Liver (tissue), 3 donors: ENCODE measurements at regions not wholly inside any gene's neighbourhood (a gene's known extent, or its start where the extent isn't known, plus 50 kb on each side); places are given as distances from the start of the nearest gene placed in this dataset.

Source experiments
- EGR1 ChIP-seq, 2 donors: IDR thresholded peaks; 2 replicates each; pipeline ENCODE4 v1.6.1; 2016 to 2018; ENCODE audit warnings: antibody characterized with exemption in 2 of 2, low read depth in 2 of 2
- GABPA ChIP-seq, 2 donors: IDR thresholded peaks in 1 of 2; conservative IDR thresholded peaks in 1 of 2; 2 replicates each; pipeline ENCODE4 v1.6.1; 2016; ENCODE audit warnings: antibody characterized with exemption in 2 of 2, mild to moderate bottlenecking in 1 of 2, moderate library complexity in 1 of 2
- RAD21 ChIP-seq, 2 donors: IDR thresholded peaks; 2 replicates each; pipeline ENCODE4 v1.6.1; 2016; ENCODE audit warnings: antibody characterized with exemption in 2 of 2, mild to moderate bottlenecking in 2 of 2
- SP1 ChIP-seq: IDR thresholded peaks from 2 replicates; pipeline ENCODE4 v1.6.1; 2018; ENCODE audit warnings: antibody characterized with exemption, mild to moderate bottlenecking
- TAF1 ChIP-seq: conservative IDR thresholded peaks from 2 replicates; pipeline ENCODE4 v1.6.1; 2016; ENCODE audit warnings: antibody characterized with exemption, mild to moderate bottlenecking
- YY1 ChIP-seq: IDR thresholded peaks from 2 replicates; pipeline ENCODE4 v1.6.1; 2016; ENCODE audit warnings: antibody characterized with exemption, mild to moderate bottlenecking
- TF ChIP-seq, protein P1 (sequence below): IDR thresholded peaks from 2 replicates; pipeline ENCODE4 v1.6.1; 2016; ENCODE audit warnings: antibody characterized with exemption
- TF ChIP-seq, protein P2 (sequence below): fragments of 150-350 bp; IDR thresholded peaks from 2 replicates; pipeline ENCODE4 v1.5.1; 2017; ENCODE audit warnings: improper control_type of control experiment, low read depth, low read length; ENCODE audit not compliant: missing input control
- TF ChIP-seq, protein P3 (sequence below): IDR thresholded peaks from 2 replicates; pipeline ENCODE4 v1.6.1; 2016; ENCODE audit warnings: antibody characterized with exemption
- TF ChIP-seq, protein P4 (sequence below): IDR thresholded peaks from 2 replicates; pipeline ENCODE4 v1.6.1; 2016; ENCODE audit warnings: antibody characterized with exemption, mild to moderate bottlenecking
- donor health status: healthy.
- donor health status: healthy.

DNA sequence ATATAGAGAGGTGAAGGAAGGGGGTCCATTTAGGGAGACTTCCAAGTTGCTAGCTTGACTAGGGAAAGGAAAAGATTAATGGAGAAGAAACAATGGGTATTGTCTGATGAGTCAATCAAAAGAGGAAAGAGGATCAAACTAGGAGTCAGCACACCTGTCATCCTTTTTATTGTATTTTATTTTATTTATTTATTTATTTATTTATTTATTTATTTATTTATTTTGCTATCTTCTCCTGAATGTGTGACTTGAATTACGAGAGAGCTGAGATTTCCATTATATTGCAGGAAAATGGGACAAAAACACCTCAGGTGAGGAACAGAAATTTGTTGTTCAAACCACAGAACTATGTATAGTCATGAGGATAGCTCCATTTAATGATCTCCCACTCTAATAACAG is 58.9 kb downstream of the NUDT11 start:
- TF ChIP-seq, protein P1, sequence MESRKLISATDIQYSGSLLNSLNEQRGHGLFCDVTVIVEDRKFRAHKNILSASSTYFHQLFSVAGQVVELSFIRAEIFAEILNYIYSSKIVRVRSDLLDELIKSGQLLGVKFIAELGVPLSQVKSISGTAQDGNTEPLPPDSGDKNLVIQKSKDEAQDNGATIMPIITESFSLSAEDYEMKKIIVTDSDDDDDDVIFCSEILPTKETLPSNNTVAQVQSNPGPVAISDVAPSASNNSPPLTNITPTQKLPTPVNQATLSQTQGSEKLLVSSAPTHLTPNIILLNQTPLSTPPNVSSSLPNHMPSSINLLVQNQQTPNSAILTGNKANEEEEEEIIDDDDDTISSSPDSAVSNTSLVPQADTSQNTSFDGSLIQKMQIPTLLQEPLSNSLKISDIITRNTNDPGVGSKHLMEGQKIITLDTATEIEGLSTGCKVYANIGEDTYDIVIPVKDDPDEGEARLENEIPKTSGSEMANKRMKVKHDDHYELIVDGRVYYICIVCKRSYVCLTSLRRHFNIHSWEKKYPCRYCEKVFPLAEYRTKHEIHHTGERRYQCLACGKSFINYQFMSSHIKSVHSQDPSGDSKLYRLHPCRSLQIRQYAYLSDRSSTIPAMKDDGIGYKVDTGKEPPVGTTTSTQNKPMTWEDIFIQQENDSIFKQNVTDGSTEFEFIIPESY, result no peak
- TF ChIP-seq, protein P2, sequence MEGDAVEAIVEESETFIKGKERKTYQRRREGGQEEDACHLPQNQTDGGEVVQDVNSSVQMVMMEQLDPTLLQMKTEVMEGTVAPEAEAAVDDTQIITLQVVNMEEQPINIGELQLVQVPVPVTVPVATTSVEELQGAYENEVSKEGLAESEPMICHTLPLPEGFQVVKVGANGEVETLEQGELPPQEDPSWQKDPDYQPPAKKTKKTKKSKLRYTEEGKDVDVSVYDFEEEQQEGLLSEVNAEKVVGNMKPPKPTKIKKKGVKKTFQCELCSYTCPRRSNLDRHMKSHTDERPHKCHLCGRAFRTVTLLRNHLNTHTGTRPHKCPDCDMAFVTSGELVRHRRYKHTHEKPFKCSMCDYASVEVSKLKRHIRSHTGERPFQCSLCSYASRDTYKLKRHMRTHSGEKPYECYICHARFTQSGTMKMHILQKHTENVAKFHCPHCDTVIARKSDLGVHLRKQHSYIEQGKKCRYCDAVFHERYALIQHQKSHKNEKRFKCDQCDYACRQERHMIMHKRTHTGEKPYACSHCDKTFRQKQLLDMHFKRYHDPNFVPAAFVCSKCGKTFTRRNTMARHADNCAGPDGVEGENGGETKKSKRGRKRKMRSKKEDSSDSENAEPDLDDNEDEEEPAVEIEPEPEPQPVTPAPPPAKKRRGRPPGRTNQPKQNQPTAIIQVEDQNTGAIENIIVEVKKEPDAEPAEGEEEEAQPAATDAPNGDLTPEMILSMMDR, result no peak
- no peak for TF ChIP-seq EGR1 (IDR thresholded peaks at IDR 0.05; ENCODE audit: low read depth in 2 of 2)
- TF ChIP-seq, protein P3, sequence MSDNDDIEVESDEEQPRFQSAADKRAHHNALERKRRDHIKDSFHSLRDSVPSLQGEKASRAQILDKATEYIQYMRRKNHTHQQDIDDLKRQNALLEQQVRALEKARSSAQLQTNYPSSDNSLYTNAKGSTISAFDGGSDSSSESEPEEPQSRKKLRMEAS, result no peak
- no peak for TF ChIP-seq YY1
- TF ChIP-seq TAF1, result no peak
- no peak for TF ChIP-seq GABPA (IDR thresholded peaks at IDR 0.05 in 1 of 2, conservative IDR thresholded peaks at IDR 0.05 in 1 of 2)
- TF ChIP-seq RAD21 (IDR thresholded peaks at IDR 0.05), result no peak
- TF ChIP-seq, protein P4, sequence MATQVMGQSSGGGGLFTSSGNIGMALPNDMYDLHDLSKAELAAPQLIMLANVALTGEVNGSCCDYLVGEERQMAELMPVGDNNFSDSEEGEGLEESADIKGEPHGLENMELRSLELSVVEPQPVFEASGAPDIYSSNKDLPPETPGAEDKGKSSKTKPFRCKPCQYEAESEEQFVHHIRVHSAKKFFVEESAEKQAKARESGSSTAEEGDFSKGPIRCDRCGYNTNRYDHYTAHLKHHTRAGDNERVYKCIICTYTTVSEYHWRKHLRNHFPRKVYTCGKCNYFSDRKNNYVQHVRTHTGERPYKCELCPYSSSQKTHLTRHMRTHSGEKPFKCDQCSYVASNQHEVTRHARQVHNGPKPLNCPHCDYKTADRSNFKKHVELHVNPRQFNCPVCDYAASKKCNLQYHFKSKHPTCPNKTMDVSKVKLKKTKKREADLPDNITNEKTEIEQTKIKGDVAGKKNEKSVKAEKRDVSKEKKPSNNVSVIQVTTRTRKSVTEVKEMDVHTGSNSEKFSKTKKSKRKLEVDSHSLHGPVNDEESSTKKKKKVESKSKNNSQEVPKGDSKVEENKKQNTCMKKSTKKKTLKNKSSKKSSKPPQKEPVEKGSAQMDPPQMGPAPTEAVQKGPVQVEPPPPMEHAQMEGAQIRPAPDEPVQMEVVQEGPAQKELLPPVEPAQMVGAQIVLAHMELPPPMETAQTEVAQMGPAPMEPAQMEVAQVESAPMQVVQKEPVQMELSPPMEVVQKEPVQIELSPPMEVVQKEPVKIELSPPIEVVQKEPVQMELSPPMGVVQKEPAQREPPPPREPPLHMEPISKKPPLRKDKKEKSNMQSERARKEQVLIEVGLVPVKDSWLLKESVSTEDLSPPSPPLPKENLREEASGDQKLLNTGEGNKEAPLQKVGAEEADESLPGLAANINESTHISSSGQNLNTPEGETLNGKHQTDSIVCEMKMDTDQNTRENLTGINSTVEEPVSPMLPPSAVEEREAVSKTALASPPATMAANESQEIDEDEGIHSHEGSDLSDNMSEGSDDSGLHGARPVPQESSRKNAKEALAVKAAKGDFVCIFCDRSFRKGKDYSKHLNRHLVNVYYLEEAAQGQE, result no peak
- TF ChIP-seq SP1, result no peak
